MG63 (cell line): ENCODE measurements at regions not wholly inside any gene's neighbourhood (a gene's known extent, or its start where the extent isn't known, plus 50 kb on each side); places are given as distances from the start of the nearest gene placed in this dataset.

ENCODE experiments used
- DNase-seq: peaks from one replicate; pipeline ENCODE4 v3.0.0-alpha.2; 2020
- H3K27me3 ChIP-seq: fragments of 250-450 bp; sonication (Bioruptor Pico); 2 replicates; pipeline ENCODE4 v1.5.1; 2020; ENCODE audit warnings: mild to moderate bottlenecking, moderate library complexity
- H3K36me3 ChIP-seq: fragments of 250-450 bp; sonication (Bioruptor Pico); 2 replicates; pipeline ENCODE4 v1.5.1; 2020; ENCODE audit warnings: mild to moderate bottlenecking, moderate library complexity
- H3K4me3 ChIP-seq: fragments of 250-450 bp; sonication (Bioruptor Pico); 2 replicates; pipeline ENCODE4 v1.5.1; 2020; ENCODE audit warnings: mild to moderate bottlenecking, moderate library complexity
- H3K9me3 ChIP-seq: fragments of 250-450 bp; sonication (Bioruptor Pico); 2 replicates; pipeline ENCODE4 v1.5.1; 2020; ENCODE audit warnings: mild to moderate bottlenecking, moderate library complexity

DNA sequence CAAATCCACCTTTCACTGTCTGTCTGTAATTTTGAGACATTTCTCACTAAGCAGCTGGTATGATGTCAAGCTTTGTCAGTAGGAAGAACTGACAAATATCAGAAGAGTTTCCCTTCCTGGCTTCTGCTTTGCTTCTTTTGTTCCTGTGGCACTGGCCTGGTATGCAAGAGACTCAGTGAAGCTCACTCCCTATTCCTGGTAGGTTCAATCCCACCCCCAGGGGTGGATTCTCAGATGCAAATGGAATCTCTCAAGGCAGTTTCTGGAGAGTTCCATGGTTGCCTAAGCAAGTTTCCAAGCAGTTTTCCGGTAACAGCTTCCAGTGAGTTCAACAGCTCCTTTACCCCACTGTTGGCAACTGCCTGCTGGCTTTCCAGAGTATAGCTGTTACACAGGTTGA lies 683.4 kb downstream of the PTPRC start:
- Histone ChIP-seq H3K36me3 (no peaks in the 10 kb centered on the region), H3K9me3 (no peaks in the 10 kb centered on the region; the same call in 1 of the 2 replicates), H3K4me3 (no peak overlapping the region), H3K27me3 (no peaks in the 10 kb centered on the region)
- DNase-seq, result no peak

DNA sequence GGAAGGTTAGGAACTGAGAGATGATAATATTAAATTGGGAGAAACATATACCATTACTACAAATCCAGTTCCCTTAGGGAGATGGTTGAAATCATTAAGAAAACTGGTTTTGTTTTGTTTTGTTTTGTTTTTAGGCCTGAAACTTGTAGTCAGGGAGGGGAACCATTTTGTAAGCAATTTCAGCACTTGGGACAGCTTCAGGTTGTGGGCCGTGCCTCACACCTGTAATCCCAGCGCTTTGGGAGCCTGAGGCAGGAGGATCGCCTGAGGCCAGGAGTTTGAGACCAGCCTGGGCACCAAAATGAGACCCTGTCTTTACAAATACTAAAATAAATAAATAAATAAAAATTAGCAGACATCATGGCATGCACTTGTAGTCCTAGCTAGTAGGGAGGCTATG lies 694.3 kb upstream of the NR5A2 start:
- Histone ChIP-seq H3K36me3 (no peaks in the 10 kb centered on the region), H3K9me3 (no peaks in the 10 kb centered on the region), H3K27me3 (no peaks in the 10 kb centered on the region), H3K4me3 (no peak overlapping the region)
- no peak for DNase-seq

DNA sequence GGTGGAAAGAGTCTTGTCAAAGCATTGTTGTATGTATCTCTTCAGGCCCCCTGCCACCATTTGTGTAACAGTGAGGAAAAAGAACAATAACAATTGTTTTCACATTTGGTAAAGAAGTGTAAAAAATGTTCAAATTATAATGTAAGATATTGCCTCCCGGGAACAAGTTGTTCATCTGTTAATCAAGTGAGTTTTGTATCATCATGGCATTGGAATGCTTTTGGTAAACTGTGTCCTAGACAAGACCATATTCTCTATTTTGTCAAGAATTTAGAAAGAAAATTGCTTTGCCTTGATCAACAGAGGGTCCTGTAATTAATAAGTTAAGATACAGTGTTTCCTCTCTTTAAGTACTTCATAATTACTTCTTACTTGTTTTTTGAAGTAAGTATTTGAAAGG lies 692.0 kb upstream of the NR5A2 start:
- no peak for DNase-seq
- H3K4me3 ChIP-seq, result no peak overlapping the region

DNA sequence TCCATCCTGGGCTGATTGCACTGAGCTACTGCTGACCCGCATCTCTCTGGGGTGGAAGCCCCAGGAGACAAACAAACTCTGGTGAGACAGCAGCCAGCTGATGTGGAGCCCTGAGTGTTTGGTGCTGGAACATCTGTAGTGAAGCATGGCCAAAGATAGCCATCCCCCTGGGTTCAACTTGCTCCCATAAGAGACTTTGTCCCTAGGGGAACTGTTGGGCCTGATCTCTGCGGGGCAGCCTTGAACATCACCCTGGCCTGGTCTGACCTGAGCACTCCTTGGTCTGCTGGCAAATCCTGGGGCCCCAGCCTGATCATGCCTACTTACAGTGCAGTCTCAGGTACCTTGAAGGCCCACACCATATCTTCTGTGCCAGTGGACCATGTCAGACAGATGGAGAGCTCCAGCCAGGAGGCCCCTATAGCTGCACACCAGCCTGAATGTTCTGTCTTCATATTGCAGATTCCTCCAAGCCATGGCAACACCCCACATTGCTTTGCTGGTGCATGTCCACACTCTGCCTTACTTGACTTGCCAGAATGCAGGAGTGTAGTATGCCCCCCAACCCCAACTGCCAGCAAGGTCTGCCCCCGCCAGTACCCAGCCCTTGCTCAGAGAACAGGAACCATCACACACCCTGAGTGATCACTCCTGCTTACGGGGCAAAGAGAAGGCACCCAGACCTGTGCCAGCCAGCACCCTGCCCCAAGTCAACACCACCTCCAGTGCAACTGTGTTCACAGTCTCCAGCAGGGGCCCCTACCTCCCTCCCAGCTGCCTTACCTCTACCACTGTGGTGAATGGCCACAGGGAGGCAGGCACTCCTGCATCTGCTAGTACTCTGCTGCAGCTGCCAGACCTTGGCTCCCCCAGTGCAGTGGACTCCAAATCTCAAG lies 690.5 kb upstream of the NR5A2 start:
- Histone ChIP-seq H3K27me3 (no peaks in the 10 kb centered on the region), H3K36me3 (no peaks in the 10 kb centered on the region), H3K4me3 (no peak overlapping the region), H3K9me3 (no peaks in the 10 kb centered on the region)
- DNase-seq, result no peak

More for the DNA sequence above, 692.0 kb upstream of the NR5A2 start:
- H3K36me3 ChIP-seq, result no peaks in the 10 kb centered on the region
- no peaks in the 10 kb centered on the region for H3K27me3 ChIP-seq
- no peaks in the 10 kb centered on the region for H3K9me3 ChIP-seq

DNA sequence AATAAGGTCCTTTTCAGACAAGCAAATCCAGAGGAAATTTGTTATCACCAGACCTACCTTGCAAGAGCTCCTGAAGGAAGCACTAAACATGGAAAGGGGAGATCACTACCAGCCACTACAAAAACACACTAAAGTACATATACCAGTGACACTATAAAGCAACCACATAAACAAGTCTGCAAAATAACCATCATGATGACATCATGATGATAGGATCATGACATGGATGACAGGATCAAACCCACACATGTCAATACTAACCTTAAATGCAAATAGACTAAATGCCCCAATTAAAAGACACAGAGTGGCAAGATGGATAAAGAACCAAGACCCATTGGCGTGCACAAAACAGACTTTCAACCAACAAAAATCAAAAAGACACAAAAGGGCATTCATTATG lies 688.8 kb upstream of the NR5A2 start:
- no peaks in the 10 kb centered on the region for H3K36me3 ChIP-seq
- H3K4me3 ChIP-seq, result no peak overlapping the region
- DNase-seq, result no peak
- no peaks in the 10 kb centered on the region for H3K27me3 ChIP-seq
- H3K9me3 ChIP-seq, result no peaks in the 10 kb centered on the region

DNA sequence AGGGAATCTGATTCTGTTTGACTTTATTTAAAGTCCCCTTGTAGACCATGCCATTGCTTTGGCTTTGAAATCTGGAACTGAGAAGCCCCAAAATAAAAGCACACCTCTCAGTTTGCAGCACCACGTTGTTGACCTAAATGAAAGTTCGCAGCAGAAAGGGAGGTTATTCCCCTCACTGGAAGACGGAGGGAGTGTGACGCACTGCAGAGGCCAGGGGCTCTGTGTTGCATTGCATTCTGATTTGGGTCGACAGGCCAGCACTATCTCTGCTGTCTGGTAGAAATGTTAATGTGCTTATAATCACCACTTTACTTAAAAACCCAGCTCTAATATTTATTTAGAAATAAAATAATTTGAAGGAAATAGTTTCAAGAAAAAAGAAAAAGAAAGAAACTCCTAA lies 675.2 kb upstream of the NR5A2 start:
- no peak for DNase-seq
- Histone ChIP-seq H3K9me3 (peaks cover 5% of the 10 kb centered on the region; the same call in 1 of the 2 replicates), H3K36me3 (no peaks in the 10 kb centered on the region), H3K27me3 (no peaks in the 10 kb centered on the region), H3K4me3 (no peak overlapping the region)

DNA sequence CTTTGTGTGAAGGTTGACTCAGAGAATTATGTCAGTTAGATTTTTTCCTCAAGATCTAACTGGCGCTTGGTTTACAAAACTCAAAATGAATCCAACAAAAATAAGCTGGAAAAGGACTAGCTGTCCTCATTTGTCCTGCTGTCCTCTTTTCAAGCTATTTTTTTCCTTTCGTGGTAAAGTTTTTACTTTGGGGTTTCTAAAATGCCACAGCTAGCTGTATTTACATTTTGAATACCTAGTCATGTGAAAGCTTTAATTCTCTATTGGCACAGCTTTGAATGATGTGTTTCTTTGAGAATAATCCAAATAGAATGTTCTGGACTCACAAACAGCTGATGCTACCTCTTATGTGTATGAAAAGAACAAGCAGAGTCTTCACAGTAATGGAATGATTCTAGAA lies 673.6 kb upstream of the NR5A2 start:
- DNase-seq, result no peak
- H3K27me3 ChIP-seq, result no peaks in the 10 kb centered on the region
- no peak overlapping the region for H3K4me3 ChIP-seq
- H3K36me3 ChIP-seq, result no peaks in the 10 kb centered on the region
- peaks cover 5% of the 10 kb centered on the region; the same call in 1 of the 2 replicates for H3K9me3 ChIP-seq

DNA sequence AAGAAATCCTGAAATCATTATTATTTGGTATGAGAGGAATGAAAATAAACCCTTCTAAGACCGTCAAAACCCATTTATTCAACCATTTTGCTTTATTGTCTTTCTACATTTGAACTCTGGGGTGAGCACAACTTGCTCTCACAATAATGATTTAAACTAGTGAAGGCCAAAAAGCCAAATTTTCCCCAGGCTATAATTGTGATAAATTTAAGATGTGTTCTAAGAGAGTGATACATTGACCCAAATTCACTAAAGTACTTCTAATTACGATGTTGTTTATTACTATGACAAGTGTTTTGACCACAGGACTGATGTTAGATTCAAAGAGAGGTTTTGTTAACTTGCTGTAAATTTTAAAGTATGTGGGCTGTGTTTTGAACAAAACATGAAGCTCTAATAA lies 670.9 kb upstream of the NR5A2 start:
- Histone ChIP-seq H3K27me3 (no peaks in the 10 kb centered on the region), H3K9me3 (no peaks in the 10 kb centered on the region), H3K4me3 (no peak overlapping the region), H3K36me3 (no peaks in the 10 kb centered on the region)
- DNase-seq, result no peak

DNA sequence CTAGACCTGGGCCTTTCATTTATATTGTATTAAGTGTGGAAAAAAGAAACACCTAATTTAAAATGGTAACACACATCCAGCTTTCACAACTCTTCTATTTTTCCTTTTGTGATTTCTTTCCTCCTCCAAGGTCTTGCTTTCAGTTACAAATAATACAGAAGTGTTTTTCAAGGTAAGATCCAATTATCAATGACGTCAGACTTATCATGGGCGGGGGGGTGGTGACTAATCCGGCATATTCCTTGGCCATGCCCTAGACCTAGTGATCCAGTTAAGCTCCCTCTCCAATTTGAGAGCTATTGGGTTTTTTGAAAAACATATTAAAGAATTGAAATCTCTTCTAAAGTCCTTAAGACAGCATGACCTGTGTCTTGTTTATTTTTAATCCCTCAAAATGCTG lies 669.9 kb upstream of the NR5A2 start:
- no peak for DNase-seq
- no peaks in the 10 kb centered on the region for H3K36me3 ChIP-seq
- no peaks in the 10 kb centered on the region for H3K27me3 ChIP-seq
- no peaks in the 10 kb centered on the region for H3K9me3 ChIP-seq
- H3K4me3 ChIP-seq, result no peak overlapping the region

DNA sequence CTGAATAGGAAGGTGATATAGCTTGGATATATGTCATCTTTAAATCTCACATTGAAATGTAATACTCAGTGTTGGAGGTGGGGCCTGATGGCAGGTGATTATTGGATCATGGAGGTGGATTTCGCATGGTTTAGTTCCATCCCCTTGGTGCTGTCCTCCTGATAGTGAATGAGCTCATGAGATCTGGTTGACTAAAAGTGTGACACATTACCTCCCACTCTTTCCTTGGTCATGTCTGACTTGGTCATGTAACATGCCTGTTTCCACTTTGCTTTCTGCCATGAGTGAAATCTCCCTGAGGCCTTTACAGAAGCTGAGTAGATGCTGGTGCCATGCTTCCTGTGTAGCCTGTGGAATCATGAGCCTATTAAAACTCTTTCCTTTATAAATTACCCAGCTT lies 664.5 kb upstream of the NR5A2 start:
- no peaks in the 10 kb centered on the region for H3K36me3 ChIP-seq
- no peak for DNase-seq
- no peaks in the 10 kb centered on the region for H3K27me3 ChIP-seq
- H3K4me3 ChIP-seq, result no peak overlapping the region
- no peaks in the 10 kb centered on the region for H3K9me3 ChIP-seq

DNA sequence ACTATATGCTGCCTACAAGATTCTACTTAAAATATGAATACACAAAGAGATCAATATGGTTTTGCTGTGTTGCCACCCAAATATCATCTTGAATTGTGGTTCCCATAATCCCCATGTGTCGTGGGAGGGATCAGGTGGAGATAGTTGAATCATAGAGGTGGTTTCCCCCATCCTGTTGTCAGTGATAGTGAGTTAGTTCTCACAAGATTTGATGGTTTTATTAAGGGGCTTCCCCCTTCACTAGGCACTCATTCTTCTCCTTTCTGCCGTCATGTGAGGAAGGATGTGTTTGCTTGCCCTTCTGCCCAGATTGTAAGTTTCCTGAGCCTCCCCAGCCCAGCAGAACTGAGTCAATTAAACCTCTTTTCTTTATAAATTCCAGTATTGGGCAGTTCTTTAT lies 654.4 kb upstream of the NR5A2 start:
- DNase-seq, result no peak
- Histone ChIP-seq H3K27me3 (no peaks in the 10 kb centered on the region), H3K9me3 (peaks cover 3% of the 10 kb centered on the region; the same call in 1 of the 2 replicates), H3K36me3 (no peaks in the 10 kb centered on the region), H3K4me3 (no peak overlapping the region)

DNA sequence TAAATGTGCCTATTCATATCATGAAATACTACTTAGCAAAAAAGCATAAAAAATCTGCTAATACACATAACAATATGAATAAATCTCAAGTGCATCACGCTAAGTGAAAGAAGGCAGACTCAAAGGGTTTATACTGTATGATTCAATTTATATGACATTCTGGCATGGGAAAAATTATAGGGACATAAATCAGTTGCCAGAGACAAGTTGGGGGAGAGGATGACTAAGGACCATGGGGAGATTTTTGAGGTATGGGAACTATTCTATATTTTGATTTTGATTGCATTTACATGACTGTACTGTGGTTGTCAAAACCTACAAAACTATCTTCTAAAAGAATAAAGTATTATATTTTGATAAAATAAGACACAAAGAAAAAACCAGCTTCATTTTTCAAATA lies 650.3 kb upstream of the NR5A2 start:
- Histone ChIP-seq H3K27me3 (no peaks in the 10 kb centered on the region), H3K36me3 (no peaks in the 10 kb centered on the region), H3K9me3 (no peaks in the 10 kb centered on the region), H3K4me3 (no peak overlapping the region)
- no peak for DNase-seq

DNA sequence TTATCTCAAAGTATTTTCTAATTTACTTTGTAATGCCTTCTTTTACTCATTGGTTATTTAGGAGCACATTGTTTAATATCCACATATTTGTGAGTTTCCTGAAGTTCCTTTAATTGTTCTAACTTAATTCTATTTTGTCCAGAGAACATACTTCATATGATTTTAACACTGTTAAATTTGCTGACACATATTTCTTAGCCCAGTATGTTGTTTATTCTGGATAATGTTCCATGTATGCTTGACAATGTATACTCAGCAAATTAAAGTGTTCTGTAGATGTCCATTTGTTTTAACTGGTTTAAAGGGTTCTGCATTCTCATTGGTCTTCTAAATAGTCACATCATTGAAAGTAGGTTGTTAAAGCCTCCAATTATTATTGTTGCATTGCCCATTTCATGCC lies 643.7 kb upstream of the NR5A2 start:
- Histone ChIP-seq H3K4me3 (no peak overlapping the region), H3K36me3 (no peaks in the 10 kb centered on the region), H3K9me3 (no peaks in the 10 kb centered on the region), H3K27me3 (no peaks in the 10 kb centered on the region)
- no peak for DNase-seq

DNA sequence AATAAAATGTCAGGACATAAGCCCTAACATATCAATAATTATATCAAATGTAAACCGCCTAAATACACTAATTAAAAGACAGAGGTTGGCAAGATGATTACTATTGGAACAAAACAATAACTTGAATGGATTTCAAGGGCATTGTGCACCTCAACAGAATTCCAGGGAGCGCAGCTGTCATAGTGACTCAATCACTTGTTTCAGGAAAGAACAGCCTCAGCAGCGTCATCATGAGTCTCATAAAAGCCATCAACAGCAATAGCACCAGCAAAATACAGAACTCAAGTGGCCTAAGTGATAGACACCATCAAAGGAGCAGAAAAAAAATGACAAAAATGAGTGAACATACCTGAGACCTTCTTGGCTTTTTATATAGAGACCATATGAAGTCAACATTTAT lies 632.7 kb upstream of the NR5A2 start:
- H3K9me3 ChIP-seq, result no peaks in the 10 kb centered on the region
- H3K36me3 ChIP-seq, result no peaks in the 10 kb centered on the region
- H3K4me3 ChIP-seq, result no peak overlapping the region
- DNase-seq, result no peak
- H3K27me3 ChIP-seq, result no peaks in the 10 kb centered on the region

DNA sequence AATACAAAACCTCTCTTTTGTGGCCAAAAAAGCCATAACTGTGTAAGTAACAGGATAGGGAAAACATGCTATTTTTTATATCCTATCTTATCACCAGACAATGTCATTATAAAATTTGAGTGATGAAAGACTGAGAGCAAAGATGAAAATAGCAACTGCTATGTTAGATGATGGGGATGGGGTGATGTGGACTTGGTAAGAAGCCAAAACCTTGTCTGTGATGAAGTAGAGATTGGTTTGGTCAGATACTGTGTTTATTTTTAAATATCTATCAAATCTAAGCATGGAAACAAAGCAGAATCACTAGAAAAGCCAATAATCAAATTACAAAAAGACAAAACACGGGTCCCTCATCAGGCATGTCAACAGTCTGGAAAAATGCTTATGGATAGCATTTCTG lies 631.1 kb upstream of the NR5A2 start:
- Histone ChIP-seq H3K4me3 (no peak overlapping the region), H3K27me3 (no peaks in the 10 kb centered on the region), H3K36me3 (no peaks in the 10 kb centered on the region), H3K9me3 (no peaks in the 10 kb centered on the region)
- DNase-seq, result no peak

DNA sequence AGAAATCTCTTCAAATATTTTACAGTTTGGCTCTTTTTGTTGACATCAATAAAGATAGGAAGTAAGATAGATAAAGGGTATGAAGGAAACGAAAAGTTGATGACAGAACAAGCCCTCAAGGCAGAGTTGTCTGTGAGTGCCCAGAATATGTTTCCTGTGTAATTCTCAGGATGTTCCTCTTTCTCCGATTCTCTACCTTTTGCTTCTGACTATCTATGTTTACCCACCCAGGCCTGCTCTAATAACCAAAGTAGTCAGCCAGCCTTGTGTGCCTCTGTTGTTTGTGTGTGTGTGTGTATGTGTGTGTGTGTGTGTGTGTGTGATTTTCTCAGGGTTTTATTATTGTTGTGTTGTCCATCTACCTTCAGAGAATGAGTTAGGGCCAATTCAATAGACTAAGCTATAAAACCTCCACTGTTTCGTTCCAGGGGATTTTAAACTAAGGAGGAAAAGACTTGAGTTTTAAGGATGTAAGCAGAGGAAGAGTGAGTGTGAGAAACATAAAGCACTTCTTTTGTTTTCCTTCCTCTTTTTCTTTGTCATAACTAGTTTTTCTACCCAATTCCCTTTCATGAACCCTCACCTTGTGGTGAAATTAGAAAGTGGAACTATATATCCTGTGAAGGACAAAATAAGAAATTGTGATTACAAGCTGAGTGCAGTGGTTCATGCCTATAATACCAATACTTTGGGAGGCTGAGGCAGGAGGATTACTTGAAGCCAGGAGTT lies 627.4 kb upstream of the NR5A2 start:
- DNase-seq, result no peak
- H3K9me3 ChIP-seq, result no peaks in the 10 kb centered on the region; the same call in 1 of the 2 replicates
- no peaks in the 10 kb centered on the region for H3K27me3 ChIP-seq
- no peaks in the 10 kb centered on the region for H3K36me3 ChIP-seq
- H3K4me3 ChIP-seq, result no peak overlapping the region

DNA sequence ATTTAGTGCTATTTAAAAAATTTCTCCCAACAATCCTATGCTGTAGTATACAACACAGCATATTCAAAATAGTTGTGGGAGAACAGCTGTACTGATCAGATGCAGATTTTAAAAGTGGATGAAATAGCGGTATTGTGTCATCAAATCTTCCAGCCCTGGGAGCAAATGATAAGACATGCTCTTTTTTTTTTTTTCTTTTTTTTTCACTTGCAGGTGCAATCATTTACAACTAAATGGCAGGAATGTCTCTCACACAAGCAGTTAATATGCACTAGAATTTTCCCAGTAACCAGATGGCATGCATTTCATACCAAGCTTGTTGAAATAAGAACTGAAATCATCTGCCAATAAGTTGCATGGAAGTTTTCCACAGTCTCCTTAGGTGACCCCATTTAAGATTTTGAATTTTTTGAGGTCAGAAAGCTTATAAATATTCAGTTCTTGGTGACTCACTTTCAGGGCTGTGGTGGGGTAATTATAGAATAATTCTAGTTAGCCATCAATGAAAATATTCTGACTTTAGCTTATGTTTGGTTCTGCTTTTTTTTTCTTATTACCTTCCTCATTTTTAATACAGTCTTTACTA lies 623.9 kb upstream of the NR5A2 start:
- Histone ChIP-seq H3K4me3 (no peak overlapping the region), H3K27me3 (no peaks in the 10 kb centered on the region), H3K36me3 (no peaks in the 10 kb centered on the region), H3K9me3 (no peaks in the 10 kb centered on the region; the same call in 1 of the 2 replicates)
- no peak for DNase-seq
